Astrocyte of the hippocampus (primary cell): ENCODE measurements at regions not wholly inside any gene's neighbourhood (a gene's known extent, or its start where the extent isn't known, plus 50 kb on each side); places are given as distances from the start of the nearest gene placed in this dataset.
"Not testable (repeated sequence)": the region's sequence is repeated elsewhere in the genome, so short reads cannot be mapped to it uniquely, and the experiment has no call there.

Experiments
- DNase-seq: peaks from one replicate; pipeline ENCODE4 v3.0.0; 2011; ENCODE audit warnings: low read depth, low spot score

GRCh38 chr10:6737080-6737641 is 157.1 kb upstream of the PRKCQ start:
- peak; percentile 51 for DNase-seq

GRCh38 chr10:6734286-6734685 is 154.2 kb upstream of the PRKCQ start:
- no peak for DNase-seq

GRCh38 chr10:6729861-6730344 is 149.8 kb upstream of the PRKCQ start:
- DNase-seq: no peak

DNA sequence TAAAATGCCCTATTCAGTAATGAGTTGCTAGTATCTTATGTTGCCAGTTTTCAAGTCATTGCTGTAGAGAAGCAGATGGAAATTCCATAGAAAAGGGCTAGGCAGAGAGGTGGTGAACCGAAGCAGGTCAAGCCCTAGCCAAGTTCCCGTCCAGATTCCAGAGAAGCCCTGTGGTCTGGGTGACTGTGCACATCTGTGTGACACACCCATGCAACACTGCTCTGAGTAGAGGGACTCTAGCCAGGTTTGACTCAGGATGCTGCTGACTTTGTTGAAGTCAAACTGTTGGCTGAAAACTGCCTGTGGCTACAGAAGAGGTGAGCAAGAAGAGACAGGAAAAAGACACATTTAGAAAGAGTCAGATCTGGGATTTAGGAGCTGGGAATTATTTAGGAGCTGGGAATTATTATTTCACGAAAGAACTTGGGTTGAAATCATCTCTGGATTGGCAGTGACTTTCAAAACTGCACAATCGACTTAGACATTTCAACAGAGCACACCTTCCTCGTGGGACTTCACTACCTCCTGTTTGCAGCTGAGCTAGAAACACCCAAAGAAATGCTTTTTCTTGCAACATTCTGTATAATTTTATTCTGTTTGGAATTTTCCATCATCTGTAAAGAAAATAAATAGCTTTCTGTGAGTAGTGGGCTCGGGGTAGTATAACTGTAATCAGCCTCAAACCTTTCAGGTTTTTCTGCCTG is 149.1 kb upstream of the PRKCQ start:
- DNase-seq: peak; percentile 16

- no peak for DNase-seq
Measured at GRCh38 chr10:6726924-6727323, 146.8 kb upstream of the PRKCQ start.

DNA sequence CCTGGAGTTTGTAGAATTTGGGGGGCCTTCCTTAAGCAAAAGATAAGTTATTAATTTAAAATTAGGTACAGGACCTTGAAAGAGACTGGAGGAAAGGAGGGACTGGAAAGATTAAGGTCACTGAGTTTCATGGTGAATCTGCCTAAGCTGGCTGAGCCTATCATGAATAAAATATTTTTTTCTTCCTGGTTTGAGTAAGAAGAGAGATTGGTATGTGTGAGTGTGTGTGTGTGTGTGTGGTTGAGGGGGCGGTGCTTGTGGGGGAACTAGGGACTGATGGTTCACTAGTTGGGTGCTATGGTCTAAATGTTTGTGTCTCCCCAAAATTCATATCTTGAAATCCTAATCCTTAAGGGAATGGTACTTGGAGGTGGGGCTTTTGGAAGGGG is 142.5 kb upstream of the PRKCQ start:
- DNase-seq: no peak

DNA sequence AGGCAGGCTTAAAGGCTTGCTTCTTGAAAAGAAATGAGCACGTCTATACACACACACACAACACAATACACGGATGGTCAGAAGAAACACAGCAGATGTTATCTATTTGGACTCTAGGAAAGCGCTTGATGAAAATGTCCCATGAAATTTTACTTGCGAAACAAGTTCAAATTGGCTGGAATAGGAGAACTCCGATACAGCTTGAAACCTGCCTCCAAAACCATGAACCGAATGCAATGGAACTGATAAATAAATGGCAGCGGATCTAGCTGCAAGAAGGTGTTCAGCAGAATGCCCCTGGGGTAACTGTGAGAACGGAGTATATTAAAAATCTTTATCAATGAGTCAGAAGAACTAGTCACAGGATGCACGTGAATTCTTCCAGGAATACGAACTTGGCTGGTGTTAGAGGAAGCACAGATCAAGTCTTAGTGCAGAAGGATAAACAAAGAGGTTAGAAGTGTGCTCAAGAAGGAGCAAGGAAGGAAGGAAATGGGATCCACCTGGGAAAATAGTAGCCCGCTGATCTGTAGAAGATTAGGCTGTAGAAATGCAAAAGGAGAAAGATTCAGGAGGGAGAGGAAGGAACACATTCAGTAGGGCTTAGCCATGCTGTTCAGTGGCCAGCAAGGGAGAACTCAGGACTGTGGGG is 142.0 kb upstream of the PRKCQ start:
- peak; percentile 73 for DNase-seq

- DNase-seq: peak; percentile 86
Measured at GRCh38 chr10:6721480-6721879, 141.4 kb upstream of the PRKCQ start.

DNA sequence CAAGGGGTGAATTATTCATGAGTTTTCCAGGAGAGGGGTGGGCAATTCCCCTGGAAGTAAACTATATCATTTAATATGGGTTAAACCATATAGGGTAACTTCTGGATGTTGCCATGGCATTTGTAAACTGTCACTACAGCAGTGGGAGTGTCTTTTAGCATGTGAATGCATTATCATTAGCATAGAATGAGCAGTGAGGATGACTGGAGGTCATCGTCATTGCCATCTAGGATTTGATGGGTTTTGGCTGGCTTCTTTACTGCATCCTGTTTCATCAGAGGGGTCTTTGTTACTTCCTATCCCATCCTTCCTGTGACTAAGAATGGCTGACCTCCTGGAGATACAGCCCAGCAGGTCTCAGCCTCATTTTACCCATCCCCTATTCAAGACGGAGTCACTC is 139.5 kb upstream of the PRKCQ start:
- DNase-seq: no peak

DNA sequence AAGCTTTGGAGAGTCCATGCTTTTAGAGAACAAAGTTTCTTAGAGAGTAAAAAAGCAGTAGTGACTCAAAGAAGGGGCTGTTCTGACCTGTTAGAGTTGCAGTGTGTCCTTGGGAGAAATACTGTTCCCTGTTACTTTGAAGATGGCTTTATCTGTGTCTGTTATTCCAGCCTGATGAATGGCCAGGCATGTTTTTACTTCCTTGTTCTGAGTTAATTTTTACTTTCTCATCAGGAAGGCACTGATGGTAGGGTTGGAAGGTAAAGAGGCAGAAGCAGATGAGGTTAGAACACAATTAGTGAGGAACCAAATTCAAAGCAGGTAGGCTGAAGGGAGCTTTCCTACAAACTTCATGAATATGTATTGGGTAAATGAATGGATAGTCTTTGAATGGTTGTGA is 138.5 kb upstream of the PRKCQ start:
- DNase-seq: no peak

DNA sequence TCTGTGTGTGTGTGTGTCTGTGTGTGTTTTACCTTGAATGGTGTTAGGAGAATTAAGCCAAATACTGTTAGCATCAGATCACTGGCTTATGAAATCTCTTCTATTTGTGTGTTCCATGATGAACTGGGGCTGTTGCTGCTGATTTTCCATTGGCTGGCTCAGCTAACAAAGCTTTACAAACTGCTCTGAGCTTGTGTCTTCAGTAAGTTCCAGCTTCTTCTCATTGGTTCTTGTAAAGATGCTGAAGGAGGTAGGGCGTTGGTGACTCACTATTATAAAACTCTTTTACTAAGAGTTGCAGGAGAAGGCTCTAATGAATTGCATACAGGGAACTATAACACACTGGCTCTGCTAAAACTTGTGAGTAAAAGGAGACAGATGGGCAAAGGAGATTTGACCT is 136.4 kb upstream of the PRKCQ start:
- peak; percentile 26 for DNase-seq

DNA sequence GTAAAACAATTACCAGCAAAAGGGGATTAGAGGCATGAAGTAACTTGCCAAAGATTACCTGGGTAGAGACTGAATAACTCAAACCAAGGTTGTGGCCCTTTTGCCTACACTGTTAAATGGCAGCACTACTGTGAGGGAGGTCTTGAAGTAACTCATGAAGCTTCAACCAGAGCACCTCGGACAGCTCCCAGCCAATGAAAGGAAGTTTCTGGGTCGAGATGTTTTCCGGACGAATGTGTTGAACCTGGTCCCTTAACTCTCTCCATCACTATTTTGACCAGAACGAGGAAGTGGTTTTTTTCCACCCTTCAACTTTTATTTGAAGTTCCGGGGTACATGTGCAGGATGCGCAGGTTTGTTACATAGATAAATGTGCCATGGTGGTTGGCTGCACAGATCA is 133.6 kb upstream of the PRKCQ start:
- DNase-seq: no peak

DNA sequence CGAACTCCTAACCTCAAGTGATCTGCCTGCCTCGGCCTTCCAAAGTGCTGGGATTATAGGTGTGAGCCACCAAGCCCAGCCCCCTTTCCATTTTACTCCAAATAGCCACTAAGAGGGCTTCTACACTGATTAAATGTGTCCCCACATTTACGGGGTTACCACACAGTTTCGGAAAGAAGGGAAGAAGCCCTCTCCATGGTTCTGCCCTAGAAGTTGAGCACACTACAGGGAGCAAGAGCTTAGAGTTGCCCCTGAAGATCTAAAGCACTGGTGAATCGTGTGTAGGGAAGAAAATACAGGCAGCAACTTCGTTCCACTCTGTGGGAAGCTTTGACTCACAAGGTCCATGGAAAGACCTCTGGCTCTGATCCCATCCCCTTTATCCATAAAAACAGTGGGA is 133.0 kb upstream of the PRKCQ start:
- no peak for DNase-seq

DNA sequence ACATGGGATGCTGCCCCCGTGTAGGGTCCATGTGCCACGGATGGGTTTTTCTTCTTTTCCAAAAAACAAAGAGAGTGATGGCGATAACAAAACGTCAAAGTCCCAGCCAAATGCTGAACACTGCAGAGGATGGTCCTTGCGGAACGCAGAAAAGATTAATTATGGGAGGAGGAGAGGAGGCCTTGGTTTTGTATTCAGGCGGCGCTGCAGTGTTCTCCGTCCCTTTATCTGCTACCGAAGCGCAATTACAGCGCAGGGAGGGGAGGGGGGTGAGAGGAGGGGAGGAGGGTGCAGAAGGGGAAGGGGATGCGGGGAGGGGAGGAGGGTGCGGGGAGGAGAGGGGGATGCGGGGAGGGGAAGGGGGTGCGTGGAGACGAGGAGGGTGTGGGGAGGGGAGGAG is 131.8 kb upstream of the PRKCQ start:
- DNase-seq: no peak

DNA sequence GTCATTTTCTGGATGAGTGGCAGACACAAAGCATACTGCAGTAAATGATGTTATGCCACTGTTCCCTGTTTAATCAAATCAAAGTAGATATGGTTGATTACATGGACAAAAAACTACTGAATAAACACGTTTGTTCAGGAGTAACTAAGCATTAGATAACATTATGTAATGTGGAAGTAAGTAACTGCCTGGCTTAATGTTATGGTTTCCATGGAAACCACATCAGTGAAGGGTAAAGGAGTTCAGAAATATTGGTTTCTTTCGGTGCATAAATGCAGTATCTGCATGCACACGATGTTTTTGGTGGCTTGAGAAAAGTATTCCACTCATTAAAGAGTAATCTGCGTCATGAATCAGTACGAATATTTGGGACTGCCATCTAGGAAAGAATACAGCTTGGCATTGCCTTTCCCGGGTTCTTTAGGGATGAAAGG is 131.3 kb upstream of the PRKCQ start:
- no peak for DNase-seq

DNA sequence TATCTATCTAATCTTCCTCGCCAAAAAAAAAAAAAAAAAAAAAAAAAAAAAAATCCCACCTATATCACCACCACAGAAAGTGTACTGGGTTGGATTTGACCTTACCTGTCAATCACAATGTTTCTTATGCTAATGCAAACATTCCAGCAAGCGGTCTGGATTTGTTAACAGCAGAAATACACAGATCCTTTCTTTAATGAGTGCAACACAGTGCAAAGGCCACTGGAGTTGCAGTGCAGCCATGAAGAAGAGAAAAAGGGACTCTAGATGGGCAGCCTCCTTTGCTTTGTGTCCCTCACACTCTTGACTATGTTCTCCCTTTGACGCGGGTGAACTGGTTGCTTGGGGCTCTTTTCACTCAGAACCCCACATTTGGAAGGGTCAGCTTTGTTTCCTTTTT is 127.3 kb upstream of the PRKCQ start:
- DNase-seq: no peak

GRCh38 chr10:6706725-6707124 is 126.6 kb upstream of the PRKCQ start:
- DNase-seq: no peak

GRCh38 chr10:6704896-6705295 is 124.8 kb upstream of the PRKCQ start:
- no peak for DNase-seq

DNA sequence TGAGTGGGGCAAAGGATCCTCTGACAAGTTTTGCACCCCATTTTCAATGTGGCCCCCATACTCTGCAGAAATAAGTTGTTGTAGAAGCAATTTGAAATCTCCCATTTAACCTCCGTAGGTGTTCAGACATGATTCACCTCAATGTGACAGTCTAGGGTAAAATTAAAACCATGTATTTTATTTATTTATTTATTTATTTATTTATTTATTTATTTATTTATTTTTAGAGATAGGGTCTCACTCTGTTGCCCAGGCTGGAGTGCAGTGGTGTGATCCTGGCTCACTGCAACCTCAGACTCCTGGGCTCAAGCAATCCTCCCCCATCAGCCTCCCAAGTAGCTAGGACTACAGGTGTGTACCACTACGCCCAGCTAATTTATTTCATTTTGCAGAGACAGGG is 122.8 kb upstream of the PRKCQ start:
- DNase-seq: not testable (repeated sequence)

- no peak for DNase-seq
Measured at GRCh38 chr10:6702030-6702429, 122.0 kb upstream of the PRKCQ start.

GRCh38 chr10:6701289-6701688 is 121.2 kb upstream of the PRKCQ start:
- DNase-seq: no peak

DNA sequence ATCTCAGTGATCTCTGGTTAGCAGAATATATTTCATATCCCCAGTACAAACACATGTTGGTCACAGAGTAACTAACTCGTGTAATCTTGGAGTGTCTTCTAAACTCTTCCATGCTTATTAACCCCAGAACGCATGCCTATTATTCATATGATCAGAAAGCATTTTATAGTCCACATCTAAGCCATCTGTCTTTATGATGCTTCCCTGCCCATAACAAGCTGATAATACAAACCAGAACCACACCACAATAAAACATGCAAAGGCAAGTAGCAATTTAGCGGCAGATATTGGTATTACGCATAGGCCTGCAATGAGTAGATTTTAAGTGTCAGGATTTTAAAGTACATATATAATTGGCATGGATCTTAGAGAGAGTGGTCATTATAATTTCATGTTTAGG is 120.0 kb upstream of the PRKCQ start:
- no peak for DNase-seq

GRCh38 chr10:6699336-6699735 is 119.3 kb upstream of the PRKCQ start:
- no peak for DNase-seq
